ENCODE measurements at regions not wholly inside any gene's neighbourhood (a gene's known extent, or its start where the extent isn't known, plus 50 kb on each side); places are given as distances from the start of the nearest gene placed in this dataset.
A peak's percentile ranks its signal among the peaks of the same experiment; 100 is the strongest.

GRCh38 chr2:158034198-158034866, 67.3 kb upstream of the UPP2 start:
- Histone ChIP-seq H3K36me3 (no peaks in the 10 kb centered on the region), H3K4me1 (no peaks in the 10 kb centered on the region), H3K4me3 (no peak overlapping the region), H3K27ac (no peak overlapping the region), H3K9me3 (no peaks in the 10 kb centered on the region), H3K27me3 (no peaks in the 10 kb centered on the region)
- no peak for TF ChIP-seq EP300 (IDR thresholded peaks at IDR 0.05)
- TF ChIP-seq POLR2A (IDR thresholded peaks at IDR 0.05): no peak
- TF ChIP-seq CTCF (IDR thresholded peaks at IDR 0.05): peak in 4 of 5 experiments; percentile 6 to 55 (median 19)
- WGBS, 2 donors: 26 to 30% methylated on average over 7 of the region's 7 CpGs
- DNase-seq (ENCODE audit: low spot score in 2 of 2): peak in 1 of 2 donors; percentile 67

GRCh38 chr2:158031371-158031770, 70.3 kb upstream of the UPP2 start:
- 64 to 65% methylated on average over 4 of the region's 4 CpGs for WGBS, 2 donors
- Histone ChIP-seq H3K36me3 (no peaks in the 10 kb centered on the region), H3K9me3 (no peaks in the 10 kb centered on the region), H3K27me3 (no peaks in the 10 kb centered on the region), H3K27ac (no peak overlapping the region), H3K4me3 (no peak overlapping the region), H3K4me1 (no peaks in the 10 kb centered on the region)
- DNase-seq (ENCODE audit: low spot score in 2 of 2): no peak
- TF ChIP-seq CTCF (IDR thresholded peaks at IDR 0.05) (no peak), POLR2A (IDR thresholded peaks at IDR 0.05) (no peak), EP300 (IDR thresholded peaks at IDR 0.05) (no peak)

- Histone ChIP-seq H3K9me3 (no peaks in the 10 kb centered on the region), H3K27ac (no peak overlapping the region), H3K4me1 (no peaks in the 10 kb centered on the region), H3K36me3 (no peaks in the 10 kb centered on the region), H3K27me3 (no peaks in the 10 kb centered on the region), H3K4me3 (no peak overlapping the region)
- DNase-seq (ENCODE audit: low spot score in 2 of 2): no peak
- WGBS, 2 donors: 61 to 74% methylated on average over 11 of the region's 11 CpGs
- TF ChIP-seq CTCF (IDR thresholded peaks at IDR 0.05): no peak
These were observed 76.2 kb upstream of the UPP2 start for GRCh38 chr2:158025255-158025996.

GRCh38 chr2:158024288-158024898, 77.3 kb upstream of the UPP2 start:
- TF ChIP-seq CTCF (IDR thresholded peaks at IDR 0.05): peak; percentile 70 to 84 (median 78)
- no peak for TF ChIP-seq POLR2A (IDR thresholded peaks at IDR 0.05)
- peak in 1 of 2 donors; percentile 44 for DNase-seq (ENCODE audit: low spot score in 2 of 2)
- Histone ChIP-seq H3K4me1 (no peaks in the 10 kb centered on the region), H3K4me3 (no peak overlapping the region), H3K27me3 (no peaks in the 10 kb centered on the region), H3K9me3 (no peaks in the 10 kb centered on the region), H3K36me3 (no peaks in the 10 kb centered on the region), H3K27ac (no peak overlapping the region)
- 0 to 2% methylated on average over 4 of the region's 4 CpGs for WGBS, 2 donors

- Histone ChIP-seq H3K4me3 (no peak overlapping the region), H3K27ac (no peak overlapping the region), H3K4me1 (no peaks in the 10 kb centered on the region), H3K9me3 (no peaks in the 10 kb centered on the region), H3K27me3 (no peaks in the 10 kb centered on the region), H3K36me3 (no peaks in the 10 kb centered on the region)
- TF ChIP-seq POLR2A (IDR thresholded peaks at IDR 0.05): no peak
- TF ChIP-seq CTCF (IDR thresholded peaks at IDR 0.05): no peak
- no peak for DNase-seq (ENCODE audit: low spot score in 2 of 2)
- 87 to 89% methylated on average over 1 of the region's 1 CpG for whole genome bisulfite sequencing, 2 donors
These were observed 78.8 kb upstream of the UPP2 start for GRCh38 chr2:158022888-158023287.
